ENCODE measurements at regions not wholly inside any gene's neighbourhood (a gene's known extent, or its start where the extent isn't known, plus 50 kb on each side); places are given as distances from the start of the nearest gene placed in this dataset.

DNA sequence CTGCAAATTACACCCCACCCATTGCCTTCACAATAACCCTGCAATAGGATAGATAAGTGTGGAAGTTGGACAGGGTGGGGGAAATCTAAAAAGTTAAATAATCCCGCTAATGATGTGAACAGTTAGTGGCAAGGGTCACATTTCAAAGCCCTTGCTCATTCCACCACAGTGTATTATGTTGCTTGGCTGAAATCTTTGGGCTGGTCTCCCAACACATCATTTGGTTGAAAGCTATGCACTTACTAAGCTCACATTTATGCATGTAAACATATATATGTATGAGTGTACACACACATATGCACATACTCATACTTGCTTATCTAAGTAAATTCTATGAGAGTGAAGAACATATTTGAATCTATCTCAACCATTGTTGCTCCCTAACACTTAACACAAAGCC is 197.8 kb downstream of the RDH14 start:
- TF ChIP-seq ZNF324 (tag by site-specific recombination; IDR thresholded peaks at IDR 0.05) (no peak), ZSCAN18 (tag by site-specific recombination; IDR thresholded peaks at IDR 0.05) (no peak), ZNF600 (tag by site-specific recombination; IDR thresholded peaks at IDR 0.05) (no peak), CTCF (tag by site-specific recombination; IDR thresholded peaks at IDR 0.05) (no peak), GLIS1 (tag by site-specific recombination; IDR thresholded peaks at IDR 0.05) (no peak), ZFP3 (tag by site-specific recombination; IDR thresholded peaks at IDR 0.05; ENCODE audit: low read depth) (no peak), REST (tag by site-specific recombination; IDR thresholded peaks at IDR 0.05) (no peak), SP2 (tag by site-specific recombination; IDR thresholded peaks at IDR 0.05) (no peak), SP3 (tag by site-specific recombination; IDR thresholded peaks at IDR 0.05) (no peak), ELK4 (IDR thresholded peaks at IDR 0.05; ENCODE audit: borderline replicate concordance, low read depth, low read length) (no peak), ZBTB7A (tag by site-specific recombination; IDR thresholded peaks at IDR 0.05; ENCODE audit: low read depth) (no peak), ZNF677 (tag by site-specific recombination; IDR thresholded peaks at IDR 0.05) (no peak)

Measured in HEK293 (cell line).